NCI-H2107 treated with DMSO at 0.1 percent for 48 hours (cell line): ENCODE measurements at regions not wholly inside any gene's neighbourhood (a gene's known extent, or its start where the extent isn't known, plus 50 kb on each side); places are given as distances from the start of the nearest gene placed in this dataset.
"Not testable (repeated sequence)": the region's sequence is repeated elsewhere in the genome, so short reads cannot be mapped to it uniquely, and the experiment has no call there.

Experiments used
- DNase-seq: peaks from one replicate; lab custom pipeline; 2025; ENCODE audit not compliant: unreplicated experiment; lab: John Stamatoyannopoulos, UW

- DNase-seq = no peak
Observed at GRCh38 chr5:63008195-63008594, 429.6 kb downstream of the LRRC70 start.

- not testable (repeated sequence) for DNase-seq
Observed at GRCh38 chr5:62994842-62995241, 416.2 kb downstream of the LRRC70 start.

GRCh38 chr5:62985749-62986148 is 407.1 kb downstream of the LRRC70 start:
- DNase-seq = no peak

- DNase-seq = no peak
Observed at GRCh38 chr5:62982348-62982747, 403.7 kb downstream of the LRRC70 start.

- no peak for DNase-seq
Observed at GRCh38 chr5:62980884-62981283, 402.3 kb downstream of the LRRC70 start.

- no peak for DNase-seq
Observed at GRCh38 chr5:62979472-62979871, 400.9 kb downstream of the LRRC70 start.

GRCh38 chr5:62977661-62978060 is 399.0 kb downstream of the LRRC70 start:
- no peak for DNase-seq

GRCh38 chr5:62974623-62975022 is 396.0 kb downstream of the LRRC70 start:
- DNase-seq = no peak

- DNase-seq = no peak
Observed at GRCh38 chr5:62969409-62970120, 390.9 kb downstream of the LRRC70 start.

- no peak for DNase-seq
Observed at GRCh38 chr5:62964428-62964827, 385.8 kb downstream of the LRRC70 start.

- no peak for DNase-seq
Observed at GRCh38 chr5:62960781-62961180, 382.2 kb downstream of the LRRC70 start.

- DNase-seq = no peak
Observed at GRCh38 chr5:62956597-62956996, 378.0 kb downstream of the LRRC70 start.

- DNase-seq = no peak
Observed at GRCh38 chr5:62954578-62954977, 376.0 kb downstream of the LRRC70 start.

GRCh38 chr5:62948301-62948700 is 369.7 kb downstream of the LRRC70 start:
- DNase-seq = no peak

- no peak for DNase-seq
Observed at GRCh38 chr5:62942384-62942783, 363.8 kb downstream of the LRRC70 start.

- no peak for DNase-seq
Observed at GRCh38 chr5:62938927-62939326, 360.3 kb downstream of the LRRC70 start.

- no peak for DNase-seq
Observed at GRCh38 chr5:62937661-62938558, 359.3 kb downstream of the LRRC70 start.

GRCh38 chr5:62935660-62936059 is 357.0 kb downstream of the LRRC70 start:
- no peak for DNase-seq

GRCh38 chr5:62934319-62934718 is 355.7 kb downstream of the LRRC70 start:
- DNase-seq = no peak

GRCh38 chr5:62933261-62933660 is 354.6 kb downstream of the LRRC70 start:
- DNase-seq = no peak

- DNase-seq = no peak
Observed at GRCh38 chr5:62931153-62931950, 352.7 kb downstream of the LRRC70 start.
